ENCODE measurements at regions not wholly inside any gene's neighbourhood (a gene's known extent, or its start where the extent isn't known, plus 50 kb on each side); places are given as distances from the start of the nearest gene placed in this dataset.
"Not testable (repeated sequence)": the region's sequence is repeated elsewhere in the genome, so short reads cannot be mapped to it uniquely, and the experiment has no call there.

GRCh38 chr10:94232711-94233383 is 129.9 kb downstream of the NOC3L start:
- DNase-seq: no peak

- DNase-seq: no peak
Observed at GRCh38 chr10:94235461-94235860, 127.3 kb downstream of the NOC3L start.

- no peak for DNase-seq
Observed at GRCh38 chr10:94238006-94238617, 124.6 kb downstream of the NOC3L start.

GRCh38 chr10:94239696-94240095 is 123.0 kb downstream of the NOC3L start:
- DNase-seq: no peak

- no peak for DNase-seq
Observed at GRCh38 chr10:94240491-94240890, 122.2 kb downstream of the NOC3L start.

GRCh38 chr10:94240901-94241300 is 121.8 kb downstream of the NOC3L start:
- no peak for DNase-seq

- DNase-seq: no peak
Observed at GRCh38 chr10:94251098-94251497, 111.6 kb downstream of the NOC3L start.

GRCh38 chr10:94251568-94251967 is 111.2 kb downstream of the NOC3L start:
- DNase-seq: no peak

GRCh38 chr10:94257407-94257806 is 105.3 kb downstream of the NOC3L start:
- not testable (repeated sequence) for DNase-seq

- DNase-seq: no peak
Observed at GRCh38 chr10:94260455-94260854, 102.3 kb downstream of the NOC3L start.

GRCh38 chr10:94264085-94264484 is 98.7 kb downstream of the NOC3L start:
- no peak for DNase-seq

GRCh38 chr10:94266091-94266490 is 96.6 kb downstream of the NOC3L start:
- DNase-seq: no peak

- no peak for DNase-seq
Observed at GRCh38 chr10:94268652-94269051, 94.1 kb downstream of the NOC3L start.

GRCh38 chr10:94274142-94274787 is 88.5 kb downstream of the NOC3L start:
- no peak for DNase-seq

- no peak for DNase-seq
Observed at GRCh38 chr10:94276140-94276539, 86.6 kb downstream of the NOC3L start.

- no peak for DNase-seq
Observed at GRCh38 chr10:94277450-94277849, 85.3 kb downstream of the NOC3L start.

GRCh38 chr10:94279835-94280709 is 82.7 kb downstream of the NOC3L start:
- peak; percentile 31 to 51 for DNase-seq

- no peak for DNase-seq
Observed at GRCh38 chr10:94281654-94282053, 81.1 kb downstream of the NOC3L start.

GRCh38 chr10:94282369-94282768 is 80.4 kb downstream of the NOC3L start:
- DNase-seq: no peak

Data from inflammatory macrophage (primary cell).